M059J (cell line): ENCODE measurements at regions not wholly inside any gene's neighbourhood (a gene's known extent, or its start where the extent isn't known, plus 50 kb on each side); places are given as distances from the start of the nearest gene placed in this dataset.

Source experiments
- DNase-seq: peaks from one replicate; pipeline ENCODE4 v3.0.0-alpha.2; 2012; ENCODE audit warnings: low read depth

GRCh38 chr4:45985038-45985437 lies 138.8 kb downstream of the GABRG1 start:
- DNase-seq, result no peak

- no peak for DNase-seq
These were observed 152.7 kb downstream of the GABRG1 start for GRCh38 chr4:45971108-45971507.

- no peak for DNase-seq
These were observed 166.5 kb downstream of the GABRG1 start for GRCh38 chr4:45957353-45957752.

- DNase-seq, result no peak
These were observed 169.6 kb downstream of the GABRG1 start for GRCh38 chr4:45954276-45954675.

- no peak for DNase-seq
These were observed 172.7 kb downstream of the GABRG1 start for GRCh38 chr4:45951153-45951552.

- DNase-seq, result peak; percentile 38
These were observed 177.2 kb downstream of the GABRG1 start for GRCh38 chr4:45946699-45947098.

- DNase-seq, result no peak
These were observed 179.9 kb downstream of the GABRG1 start for GRCh38 chr4:45944000-45944399.

- DNase-seq, result no peak
These were observed 184.8 kb downstream of the GABRG1 start for GRCh38 chr4:45939056-45939455.

- no peak for DNase-seq
These were observed 192.7 kb downstream of the GABRG1 start for GRCh38 chr4:45931154-45931553.

GRCh38 chr4:45927641-45928040 lies 196.2 kb downstream of the GABRG1 start:
- no peak for DNase-seq

- DNase-seq, result no peak
These were observed 198.0 kb downstream of the GABRG1 start for GRCh38 chr4:45925809-45926208.

- DNase-seq, result no peak
These were observed 203.0 kb downstream of the GABRG1 start for GRCh38 chr4:45920861-45921260.

GRCh38 chr4:45910511-45910910 lies 213.3 kb downstream of the GABRG1 start:
- no peak for DNase-seq

GRCh38 chr4:45897946-45898585 lies 225.8 kb downstream of the GABRG1 start:
- no peak for DNase-seq

- no peak for DNase-seq
These were observed 240.4 kb downstream of the GABRG1 start for GRCh38 chr4:45883421-45883820.

GRCh38 chr4:45876235-45876890 lies 247.5 kb downstream of the GABRG1 start:
- no peak for DNase-seq

GRCh38 chr4:45869184-45869583 lies 254.7 kb downstream of the GABRG1 start:
- DNase-seq, result no peak

GRCh38 chr4:45865781-45866180 lies 258.1 kb downstream of the GABRG1 start:
- DNase-seq, result no peak

- no peak for DNase-seq
These were observed 268.0 kb downstream of the GABRG1 start for GRCh38 chr4:45855857-45856256.

- DNase-seq, result no peak
These were observed 277.8 kb downstream of the GABRG1 start for GRCh38 chr4:45846016-45846415.

GRCh38 chr4:45841791-45842190 lies 282.1 kb downstream of the GABRG1 start:
- DNase-seq, result no peak

- no peak for DNase-seq
These were observed 292.2 kb downstream of the GABRG1 start for GRCh38 chr4:45831692-45832091.

GRCh38 chr4:45803994-45804393 lies 319.9 kb downstream of the GABRG1 start:
- DNase-seq, result no peak

GRCh38 chr4:45795135-45795534 lies 328.7 kb downstream of the GABRG1 start:
- DNase-seq, result no peak
